IMR-90 (cell line): ENCODE measurements at regions not wholly inside any gene's neighbourhood (a gene's known extent, or its start where the extent isn't known, plus 50 kb on each side); places are given as distances from the start of the nearest gene placed in this dataset.

Experiments
- ATAC-seq: fragments of 200-7000 bp; cut with Tn5 transposase; 2 replicates; pipeline ENCODE4 v1.9.1; 2020; ENCODE audit warnings: low read depth, mild to moderate bottlenecking, moderate library complexity
- BruUV-seq: library from RNA; stranded (reverse); fragments of 400-500 nt; replicated peaks from 2 replicates; lab custom pipeline; 2021; lab: Mats Ljungman, UMichigan
- CTCF ChIA-PET: fragments of 300-600 bp; formaldehyde crosslinking; extraction: SDS; loops from one replicate; lab custom pipeline; 2021; ENCODE audit warnings: antibody characterized with exemption; lab: Yijun Ruan, JAX
- POLR2A ChIA-PET: fragments of 300-600 bp; sonication (Branson Sonifier 250); formaldehyde crosslinking; loops from one replicate; lab custom pipeline; 2022; ENCODE audit warnings: antibody characterized with exemption; ENCODE audit not compliant: unreplicated experiment; lab: Charles Lee
- DNase-seq: peaks from one replicate; pipeline ENCODE4 v3.0.0; 2013
- H2AFZ ChIP-seq: replicated peaks from 2 replicates; pipeline ENCODE3; 2013; ENCODE audit warnings: low read length, mild to moderate bottlenecking; ENCODE audit not compliant: poor library complexity
- H2AK5ac ChIP-seq: 2 replicates; pipeline ENCODE4 v1.6.1; 2013; ENCODE audit warnings: low read depth, low read length, inconsistent platforms
- H2AK9ac ChIP-seq: replicated peaks from 2 replicates; pipeline ENCODE3; 2013; ENCODE audit warnings: mild to moderate bottlenecking, low read depth, low read length, moderate library complexity; ENCODE audit not compliant: poor library complexity
- H2BK120ac ChIP-seq: 2 replicates; pipeline ENCODE4 v1.6.1; 2013; ENCODE audit warnings: low read depth, low read length, inconsistent platforms
- H2BK15ac ChIP-seq: 3 replicates; pipeline ENCODE4 v1.6.1; 2013; ENCODE audit warnings: low read depth, low read length, inconsistent platforms
- H2BK20ac ChIP-seq: 2 replicates; pipeline ENCODE4 v1.6.1; 2013; ENCODE audit warnings: low read depth, mild to moderate bottlenecking, inconsistent platforms, low read length, moderate library complexity
- H2BK5ac ChIP-seq: 2 replicates; pipeline ENCODE4 v1.6.1; 2013; ENCODE audit warnings: mild to moderate bottlenecking, low read depth, low read length, inconsistent platforms; ENCODE audit not compliant: poor library complexity, severe bottlenecking
- H3K14ac ChIP-seq: replicated peaks from 2 replicates; pipeline ENCODE4 v1.6.1; 2013; ENCODE audit warnings: low read depth, low read length, inconsistent platforms
- H3K18ac ChIP-seq: 2 replicates; pipeline ENCODE4 v1.6.1; 2013; ENCODE audit warnings: low read depth, low read length, control low read depth
- H3K23ac ChIP-seq: 2 replicates; pipeline ENCODE4 v1.6.1; 2013; ENCODE audit warnings: low read depth, low read length, inconsistent platforms
- H3K27ac ChIP-seq: 2 replicates; pipeline ENCODE4 v1.5.1; 2013; ENCODE audit warnings: mild to moderate bottlenecking, control low read depth, low read length; ENCODE audit not compliant: insufficient read depth
- H3K27me3 ChIP-seq: 2 replicates; pipeline ENCODE4 v1.6.1; 2013; ENCODE audit warnings: low read length; ENCODE audit not compliant: control insufficient read depth, insufficient read depth
- H3K36me3 ChIP-seq: 2 replicates; pipeline ENCODE4 v1.6.1; 2013; ENCODE audit warnings: low read length, mixed read lengths; ENCODE audit not compliant: control insufficient read depth, insufficient read depth
- H3K4ac ChIP-seq: 2 replicates; pipeline ENCODE4 v1.6.1; 2013; ENCODE audit warnings: low read depth, low read length, inconsistent platforms
- H3K4me1 ChIP-seq: 2 replicates; pipeline ENCODE4 v1.6.1; 2013; ENCODE audit warnings: low read length, mixed read lengths; ENCODE audit not compliant: control insufficient read depth, insufficient read depth
- H3K4me2 ChIP-seq: 2 replicates; pipeline ENCODE4 v1.6.1; 2013; ENCODE audit warnings: low read depth, mild to moderate bottlenecking, control low read depth, low read length, moderate library complexity
- H3K4me3 ChIP-seq: 2 replicates; pipeline ENCODE4 v1.5.1; 2013; ENCODE audit warnings: low read depth, mild to moderate bottlenecking, control low read depth, low read length, moderate library complexity; ENCODE audit not compliant: insufficient read depth
- H3K56ac ChIP-seq: 2 replicates; pipeline ENCODE4 v1.6.1; 2013; ENCODE audit warnings: low read length, inconsistent platforms; ENCODE audit not compliant: insufficient read depth; ENCODE audit errors: extremely low read depth
- H3K79me1 ChIP-seq, 2 experiments: 2 replicates each; pipeline ENCODE4 v1.6.1; 2013; ENCODE audit warnings: low read length in 2 of 2, inconsistent platforms in 1 of 2, low read depth in 1 of 2
- H3K9ac ChIP-seq: 2 replicates; pipeline ENCODE4 v1.6.1; 2013; ENCODE audit warnings: low read depth, low read length, control low read depth
- H3K9me1 ChIP-seq: 2 replicates; pipeline ENCODE4 v1.6.1; 2013; ENCODE audit warnings: low read length, inconsistent platforms; ENCODE audit not compliant: insufficient read depth
- H3K9me3 ChIP-seq: 2 replicates; pipeline ENCODE4 v1.6.1; 2013; ENCODE audit warnings: low read length; ENCODE audit not compliant: control insufficient read depth, insufficient read depth
- H4K20me1 ChIP-seq: 2 replicates; pipeline ENCODE4 v1.6.1; 2013; ENCODE audit warnings: low read length, inconsistent platforms; ENCODE audit not compliant: insufficient read depth
- H4K5ac ChIP-seq: 2 replicates; pipeline ENCODE4 v1.6.1; 2013; ENCODE audit warnings: mild to moderate bottlenecking, low read depth, low read length, control low read depth
- H4K8ac ChIP-seq, 2 experiments: 2 replicates each; pipeline ENCODE4 v1.6.1; 2013; ENCODE audit warnings: low read depth in 2 of 2, low read length in 2 of 2, control low read depth in 1 of 2, inconsistent platforms in 1 of 2
- H4K91ac ChIP-seq: 2 replicates; pipeline ENCODE4 v1.6.1; 2013; ENCODE audit warnings: low read depth, low read length, inconsistent platforms; ENCODE audit not compliant: insufficient read depth
- MXI1 ChIP-seq: IDR thresholded peaks from 2 replicates; pipeline ENCODE4 v1.6.1; 2012; ENCODE audit warnings: low read depth, mild to moderate bottlenecking, low read length, moderate library complexity, borderline replicate concordance
- WGBS, 2 experiments: methylation state at CpG; one replicate each; pipeline versions ENCODE4 v1.1.5 to v1.1.7; 2013; ENCODE audit warnings: missing lambda C conversion rate in 2 of 2; ENCODE audit not compliant: insufficient read length in 1 of 2; ENCODE audit errors: extremely low coverage in 2 of 2; 5-methylcytosine and 5-hydroxymethylcytosine counted together
- dilution Hi-C: fragments of 300-500 bp; cut with HindIII; formaldehyde crosslinking; loops from one replicate; pipeline ENCODE4 v1.14.3; 2018; ENCODE audit warnings: low sequenced_read_pairs; ENCODE audit not compliant: unreplicated experiment
- in situ Hi-C: fragments of 300-500 bp; cut with MboI; formaldehyde crosslinking; loops from 3 replicates; pipeline ENCODE4 v1.14.3; 2019; ENCODE audit warnings: low sequenced_read_pairs, inconsistent platforms, mixed read lengths
- intact Hi-C: fragments of 100-400 bp; cut with micrococcal nuclease; formaldehyde crosslinking; loops from 2 replicates; pipeline ENCODE4 v1.10.0; 2022
- TF ChIP-seq, protein P1 (sequence below): fragments of 150-350 bp; IDR thresholded peaks from 2 replicates; pipeline ENCODE4 v1.6.1; 2016; ENCODE audit warnings: low read depth, mild to moderate bottlenecking, low read length, moderate library complexity, borderline replicate concordance

DNA sequence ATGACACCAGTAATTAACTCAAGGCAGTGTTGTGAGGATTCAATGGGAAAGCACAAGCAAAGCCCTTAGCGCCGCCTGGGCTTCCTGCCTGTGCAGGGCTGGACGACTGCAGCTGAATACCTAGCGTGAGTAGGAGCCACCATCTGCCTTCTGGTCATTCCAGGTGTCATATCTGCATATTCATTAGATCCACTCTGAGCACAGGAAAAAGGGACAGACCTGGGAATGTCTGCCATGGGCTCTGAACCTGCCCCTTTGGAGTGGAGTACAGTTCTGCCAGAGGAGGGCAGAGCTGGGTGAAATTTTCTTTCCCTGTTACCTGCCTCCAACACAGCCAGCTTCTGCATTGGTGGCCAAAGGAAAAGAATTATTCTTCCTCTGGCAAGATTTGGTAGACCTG, 298.8 kb downstream of the NSG2 start:
- Histone ChIP-seq H3K4me2 (no peak overlapping the region), H3K27ac (no peak overlapping the region), H4K8ac (no peak overlapping the region), H3K18ac (no peak overlapping the region), H2AK5ac (no peak overlapping the region), H3K4me3 (no peak overlapping the region), H2AFZ (no peak overlapping the region), H3K27me3 (peaks cover 5% of the 10 kb centered on the region), H2AK9ac (no peak overlapping the region), H2BK120ac (no peak overlapping the region), H3K36me3 (no peaks in the 10 kb centered on the region), H3K79me1 (no peaks in the 10 kb centered on the region), H2BK15ac (no peak overlapping the region), H3K23ac (no peak overlapping the region), H3K4ac (no peak overlapping the region), H4K5ac (no peak overlapping the region), H3K9me1 (no peaks in the 10 kb centered on the region), H3K56ac (no peak overlapping the region), H3K9me3 (no peaks in the 10 kb centered on the region), H3K9ac (no peak overlapping the region), H2BK20ac (no peak overlapping the region), H4K91ac (no peak overlapping the region), H4K20me1 (no peaks in the 10 kb centered on the region), H3K14ac (no peak overlapping the region), H2BK5ac (no peak overlapping the region), H3K4me1 (no peaks in the 10 kb centered on the region)
- ATAC-seq (no peak), DNase-seq (no peak)
- no CpG with 5 or more reads among the region's 4 CpGs for WGBS, 2 experiments
- in situ Hi-C loops: no loop called here
- dilution Hi-C loops: no loop called here
- ChIA-PET CTCF (no interaction called here), POLR2A (no interaction called here)
- TF ChIP-seq MXI1: no peak
- TF ChIP-seq, protein P1, sequence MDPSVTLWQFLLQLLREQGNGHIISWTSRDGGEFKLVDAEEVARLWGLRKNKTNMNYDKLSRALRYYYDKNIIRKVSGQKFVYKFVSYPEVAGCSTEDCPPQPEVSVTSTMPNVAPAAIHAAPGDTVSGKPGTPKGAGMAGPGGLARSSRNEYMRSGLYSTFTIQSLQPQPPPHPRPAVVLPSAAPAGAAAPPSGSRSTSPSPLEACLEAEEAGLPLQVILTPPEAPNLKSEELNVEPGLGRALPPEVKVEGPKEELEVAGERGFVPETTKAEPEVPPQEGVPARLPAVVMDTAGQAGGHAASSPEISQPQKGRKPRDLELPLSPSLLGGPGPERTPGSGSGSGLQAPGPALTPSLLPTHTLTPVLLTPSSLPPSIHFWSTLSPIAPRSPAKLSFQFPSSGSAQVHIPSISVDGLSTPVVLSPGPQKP: no peak
- no TSS peak for BruUV-seq
- intact Hi-C loops: no loop called here
